HepG2 (cell line): ENCODE measurements at regions not wholly inside any gene's neighbourhood (a gene's known extent, or its start where the extent isn't known, plus 50 kb on each side); places are given as distances from the start of the nearest gene placed in this dataset.

Experiments
- ATAC-seq: fragments of 200-7000 bp; cut with Tn5 transposase; 3 replicates; pipeline ENCODE4 v1.9.1; 2020; ENCODE audit warnings: mild to moderate bottlenecking, moderate library complexity
- BruUV-seq: library from RNA; stranded (reverse); fragments of 400-500 nt; replicated peaks from 2 replicates; lab custom pipeline; 2021; lab: Mats Ljungman, UMichigan
- CTCF ChIA-PET: fragments of 300-600 bp; formaldehyde crosslinking; extraction: SDS; loops from one replicate; lab custom pipeline; 2021; ENCODE audit warnings: low total read pairs, inconsistent platforms, low intra/inter-chr PET ratio; lab: Yijun Ruan, JAX
- POLR2A ChIA-PET: fragments of 350-600 bp; sonication (Branson Sonifier 250); formaldehyde crosslinking; loops from one replicate; lab custom pipeline; 2020; ENCODE audit warnings: antibody characterized with exemption, inconsistent platforms; lab: Yijun Ruan, JAX
- DNase-seq: peaks from one replicate; pipeline ENCODE4 v3.0.0-alpha.2; 2015; ENCODE audit warnings: low spot score
- FAIRE-seq: peaks from 3 replicates; lab custom pipeline; 2011; peaks lifted over from hg19 to GRCh38; lab: Jason Lieb, UNC
- H2AFZ ChIP-seq: one replicate; pipeline ENCODE4 v1.6.1; 2011; ENCODE audit warnings: low read length, inconsistent platforms
- H3K27ac ChIP-seq: fragments of 300-600 bp; 3 replicates; pipeline ENCODE4 v1.8.0; 2011; ENCODE audit warnings: mixed run types, mild to moderate bottlenecking, mixed read lengths, low read length, inconsistent platforms; ENCODE audit not compliant: insufficient read depth; ENCODE audit errors: extremely low read length
- H3K27me3 ChIP-seq, 2 experiments: fragments of 200-600 bp in 1 of 2; 2 replicates in 1 of 2; 3 replicates in 1 of 2; pipeline versions ENCODE4 v1.6.0 to v1.8.0; 2011; ENCODE audit warnings: low read length in 2 of 2, mild to moderate bottlenecking in 2 of 2, moderate library complexity in 2 of 2, inconsistent platforms in 1 of 2; ENCODE audit not compliant: insufficient read depth in 2 of 2, control insufficient read depth in 1 of 2
- H3K36me3 ChIP-seq, 2 experiments: fragments of 200-600 bp in 1 of 2; replicated peaks in 1 of 2; 2 replicates in 1 of 2; 3 replicates in 1 of 2; pipeline versions ENCODE4 v1.5.1 to v1.8.0; 2011; ENCODE audit warnings: low read length in 2 of 2, inconsistent platforms in 1 of 2; ENCODE audit not compliant: insufficient read depth in 2 of 2, control insufficient read depth in 1 of 2
- H3K4me1 ChIP-seq: 2 replicates; pipeline ENCODE4 v1.5.1; 2012; ENCODE audit warnings: low read length, inconsistent platforms; ENCODE audit not compliant: insufficient read depth
- H3K4me2 ChIP-seq: 2 replicates; pipeline ENCODE4 v1.6.0; 2011; ENCODE audit warnings: low read depth, low read length, inconsistent platforms
- H3K4me3 ChIP-seq, 3 experiments: fragments of 200-600 bp in 1 of 3; sonication (generic), shearing (Covaris generic) in 1 of 3; replicated peaks in 1 of 3; 2 replicates each; pipeline ENCODE4 v1.5.1; 2011 to 2016; ENCODE audit warnings: low read length in 3 of 3, inconsistent platforms in 2 of 3, low read depth in 2 of 3, mild to moderate bottlenecking in 2 of 3, control low read depth in 1 of 3, mixed read lengths in 1 of 3; ENCODE audit not compliant: insufficient read depth in 1 of 3
- H3K79me2 ChIP-seq: one replicate; pipeline ENCODE4 v1.6.1; 2011; ENCODE audit warnings: low read length, inconsistent platforms; ENCODE audit not compliant: insufficient read depth
- H3K9ac ChIP-seq: 2 replicates; pipeline ENCODE4 v1.6.0; 2011; ENCODE audit warnings: mild to moderate bottlenecking, low read depth, low read length, inconsistent platforms; ENCODE audit not compliant: insufficient read depth
- H3K9me3 ChIP-seq: 2 replicates; pipeline ENCODE4 v1.5.1; 2012; ENCODE audit warnings: mild to moderate bottlenecking, low read length
- H4K20me1 ChIP-seq: 2 replicates; pipeline ENCODE4 v1.6.0; 2011; ENCODE audit warnings: inconsistent platforms, mild to moderate bottlenecking, low read length, moderate library complexity; ENCODE audit not compliant: insufficient read depth
- CHD4 ChIP-seq: fragments of 200-600 bp; sonication (generic); IDR thresholded peaks from 2 replicates; pipeline ENCODE4 v1.7.0; 2017; ENCODE audit warnings: mild to moderate bottlenecking, low read length, borderline replicate concordance
- DMAP1 ChIP-seq: IDR thresholded peaks from 2 replicates; pipeline ENCODE4 v1.6.1; 2016
- HMGXB3 ChIP-seq: sonication (generic); formaldehyde crosslinking; IDR thresholded peaks from 2 replicates; pipeline ENCODE4 v1.4.0; 2020; ENCODE audit warnings: missing genetic modification reagents, borderline replicate concordance
- KDM4B ChIP-seq: sonication (generic); formaldehyde crosslinking; IDR thresholded peaks from 2 replicates; pipeline ENCODE4 v1.4.0; 2020; ENCODE audit warnings: missing genetic modification reagents
- MEF2D ChIP-seq: sonication (generic); formaldehyde crosslinking; IDR thresholded peaks from 2 replicates; pipeline ENCODE4 v1.5.1; 2020; ENCODE audit warnings: mild to moderate bottlenecking, missing genetic modification reagents
- MTF1 ChIP-seq: sonication (generic); formaldehyde crosslinking; IDR thresholded peaks from 2 replicates; pipeline ENCODE4 v1.5.0; 2020; ENCODE audit warnings: missing genetic modification reagents
- PHB2 ChIP-seq: fragments of 450-650 bp; IDR thresholded peaks from 2 replicates; pipeline ENCODE4 v1.6.1; 2018; ENCODE audit not compliant: partially characterized antibody
- TP53 ChIP-seq: sonication (generic); formaldehyde crosslinking; conservative IDR thresholded peaks from 2 replicates; pipeline ENCODE4 v1.4.0; 2020; ENCODE audit warnings: missing genetic modification reagents
- ZBTB4 ChIP-seq: sonication (generic); formaldehyde crosslinking; IDR thresholded peaks from 2 replicates; pipeline ENCODE4 v1.4.0; 2020; ENCODE audit warnings: missing genetic modification reagents, mild to moderate bottlenecking, borderline replicate concordance
- ZFP37 ChIP-seq: sonication (generic); formaldehyde crosslinking; IDR thresholded peaks from 2 replicates; pipeline ENCODE4 v1.4.0; 2020; ENCODE audit warnings: missing genetic modification reagents, borderline replicate concordance
- ZNF124 ChIP-seq: sonication (generic); formaldehyde crosslinking; IDR thresholded peaks from 2 replicates; pipeline ENCODE4 v1.4.0; 2020; ENCODE audit warnings: missing genetic modification reagents
- ZNF160 ChIP-seq: sonication (generic); formaldehyde crosslinking; IDR thresholded peaks from 2 replicates; pipeline ENCODE4 v1.8.0; 2022; ENCODE audit warnings: mild to moderate bottlenecking, inconsistent platforms, missing genetic modification reagents
- ZNF558 ChIP-seq: sonication (generic); formaldehyde crosslinking; IDR thresholded peaks from 2 replicates; pipeline ENCODE4 v1.9.0; 2022; ENCODE audit warnings: mild to moderate bottlenecking, missing genetic modification reagents, borderline replicate concordance
- ZNF7 ChIP-seq: IDR thresholded peaks from 2 replicates; pipeline ENCODE4 v1.6.1; 2016; ENCODE audit warnings: missing biosample characterization, missing genetic modification reagents
- WGBS: methylation state at CpG from one replicate; pipeline ENCODE4 v1.1.6; 2017; ENCODE audit warnings: low lambda C conversion rate; 5-methylcytosine and 5-hydroxymethylcytosine counted together
- in situ Hi-C: cut with HindIII; loops from 2 replicates; pipeline ENCODE4 v1.10.0; 2017; ENCODE audit warnings: low pct_unique_long_range_greater_than_20kb; ENCODE audit not compliant: extremely low pct_ligation_motif_present
- intact Hi-C: fragments of 100-400 bp; cut with micrococcal nuclease; formaldehyde crosslinking; loops from one replicate; pipeline ENCODE4 v1.10.0; 2022; ENCODE audit not compliant: unreplicated experiment

GRCh38 chr2:117631152-117631945 is 183.1 kb upstream of the DDX18 start:
- Histone ChIP-seq H3K36me3 (no peaks in the 10 kb centered on the region), H3K9ac (no peak overlapping the region), H3K79me2 (no peaks in the 10 kb centered on the region), H3K27me3 (no peaks in the 10 kb centered on the region), H3K27ac (no peak overlapping the region), H4K20me1 (no peaks in the 10 kb centered on the region), H3K4me3 (no peak overlapping the region), H3K4me2 (no peak overlapping the region), H3K9me3 (no peaks in the 10 kb centered on the region), H2AFZ (no peak overlapping the region), H3K4me1 (no peaks in the 10 kb centered on the region)
- TF ChIP-seq ZFP37 = no peak
- TF ChIP-seq KDM4B (CRISPR knock-in tag) = no peak
- no peak for TF ChIP-seq ZNF558 (CRISPR knock-in tag)
- TF ChIP-seq CHD4 = no peak
- no peak for TF ChIP-seq TP53
- TF ChIP-seq PHB2 = no peak
- TF ChIP-seq ZNF160 (CRISPR knock-in tag) = no peak
- no peak for TF ChIP-seq MEF2D (CRISPR knock-in tag)
- no peak for TF ChIP-seq MTF1 (CRISPR knock-in tag)
- TF ChIP-seq ZNF7 (CRISPR knock-in tag) = no peak
- TF ChIP-seq DMAP1 (CRISPR knock-in tag) = no peak
- TF ChIP-seq ZBTB4 (CRISPR knock-in tag) = no peak
- no peak for TF ChIP-seq HMGXB3 (CRISPR knock-in tag)
- TF ChIP-seq ZNF124 (CRISPR knock-in tag) = no peak
- DNase-seq (no peak), ATAC-seq (no peak), FAIRE-seq (no peak)
- in situ Hi-C loops = no loop called here
- WGBS = 2% methylated on average over 5 of the region's 5 CpGs
- ChIA-PET CTCF (no interaction called here), POLR2A (no interaction called here)
- no TSS peak for BruUV-seq
- intact Hi-C loops = no loop called here
